Omental fat pad (tissue), 3 donors: ENCODE measurements at regions not wholly inside any gene's neighbourhood (a gene's known extent, or its start where the extent isn't known, plus 50 kb on each side); places are given as distances from the start of the nearest gene placed in this dataset.

ENCODE experiments used
- ATAC-seq: fragments of 150-250 bp; one replicate; pipeline ENCODE4 v1.9.1; 2016; ENCODE audit warnings: mild to moderate bottlenecking, moderate library complexity; ENCODE audit not compliant: low FRiP score
- DNase-seq: peaks from one replicate; pipeline ENCODE4 v3.0.0-alpha.2; 2019; ENCODE audit warnings: low spot score
- CTCF ChIP-seq, 3 donors: fragments of 450-650 bp; IDR thresholded peaks; one replicate each; pipeline ENCODE4 v1.5.1; 2016 to 2017; ENCODE audit warnings: antibody characterized with exemption in 3 of 3, mild to moderate bottlenecking in 3 of 3, moderate library complexity in 2 of 3

GRCh38 chr4:179597301-179597700, 2155.1 kb upstream of the AGA start:
- no peak for TF ChIP-seq CTCF (IDR thresholded peaks at IDR 0.05)
- DNase-seq, result no peak
- no peak for ATAC-seq

DNA sequence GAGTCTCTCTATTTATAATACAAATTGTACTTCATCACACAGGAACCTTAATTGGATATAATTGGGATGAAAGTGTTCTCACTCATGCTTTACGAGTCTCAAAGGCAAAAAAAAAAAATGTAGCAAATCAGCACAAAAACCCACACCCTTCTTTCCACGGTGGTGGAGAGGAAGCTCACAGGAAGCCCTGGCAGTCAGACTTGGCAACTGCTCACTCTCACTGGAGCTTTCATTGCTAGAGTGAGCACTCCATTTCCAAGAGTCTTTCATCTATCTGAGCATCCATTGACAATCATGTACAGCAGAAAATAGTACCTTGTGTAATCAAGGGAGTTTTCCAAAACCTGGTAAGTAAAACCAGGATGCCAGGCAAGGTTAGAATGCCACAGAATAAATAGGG, 2159.4 kb upstream of the AGA start:
- DNase-seq, result no peak
- TF ChIP-seq CTCF (IDR thresholded peaks at IDR 0.05), result no peak
- ATAC-seq, result no peak

DNA sequence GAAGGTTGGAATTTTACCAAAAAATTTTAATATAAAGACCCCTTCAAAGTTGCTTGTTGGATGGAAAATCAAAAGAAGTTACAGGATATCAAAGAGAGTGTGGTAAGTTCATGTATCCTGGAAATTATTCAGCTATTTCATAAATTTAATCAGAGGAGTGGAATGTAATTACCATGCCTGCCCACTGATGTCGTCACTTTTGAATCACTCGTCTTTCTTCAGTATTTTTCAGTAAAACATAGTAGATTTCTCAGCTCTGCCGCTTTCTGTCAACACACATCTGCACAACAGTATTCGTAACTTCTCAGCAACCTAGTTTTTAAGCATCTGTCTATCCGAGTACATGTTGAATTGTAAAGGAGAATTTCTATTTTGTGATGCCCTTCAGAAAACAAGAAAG, 2163.0 kb upstream of the AGA start:
- TF ChIP-seq CTCF (IDR thresholded peaks at IDR 0.05), result no peak
- ATAC-seq (peak; percentile 82), DNase-seq (no peak)

- DNase-seq (no peak), ATAC-seq (no peak)
- TF ChIP-seq CTCF (IDR thresholded peaks at IDR 0.05), result no peak
Observed at GRCh38 chr4:179607003-179607402, 2164.8 kb upstream of the AGA start.

GRCh38 chr4:179615704-179616103, 2173.5 kb upstream of the AGA start:
- no peak for DNase-seq
- TF ChIP-seq CTCF (IDR thresholded peaks at IDR 0.05), result no peak
- no peak for ATAC-seq

DNA sequence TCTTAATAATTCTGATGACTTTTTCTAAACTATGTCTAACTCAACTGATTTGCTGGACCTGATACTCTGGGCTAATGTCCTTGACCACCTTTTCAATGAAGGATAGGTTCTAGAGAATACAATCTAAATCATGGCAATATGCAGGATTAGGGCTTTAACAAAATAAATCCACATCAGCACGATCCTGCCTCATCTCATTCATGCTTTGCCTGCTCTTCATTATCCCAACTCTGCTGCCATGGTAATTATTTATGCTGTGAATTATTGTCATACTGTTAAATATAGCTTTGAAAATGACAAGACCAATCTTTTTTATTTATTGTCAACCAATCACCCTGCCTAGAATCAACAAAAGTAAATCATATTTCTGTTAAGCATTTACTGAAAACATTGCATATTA, 2176.7 kb upstream of the AGA start:
- no peak for TF ChIP-seq CTCF (IDR thresholded peaks at IDR 0.05)
- DNase-seq, result no peak
- no peak for ATAC-seq

DNA sequence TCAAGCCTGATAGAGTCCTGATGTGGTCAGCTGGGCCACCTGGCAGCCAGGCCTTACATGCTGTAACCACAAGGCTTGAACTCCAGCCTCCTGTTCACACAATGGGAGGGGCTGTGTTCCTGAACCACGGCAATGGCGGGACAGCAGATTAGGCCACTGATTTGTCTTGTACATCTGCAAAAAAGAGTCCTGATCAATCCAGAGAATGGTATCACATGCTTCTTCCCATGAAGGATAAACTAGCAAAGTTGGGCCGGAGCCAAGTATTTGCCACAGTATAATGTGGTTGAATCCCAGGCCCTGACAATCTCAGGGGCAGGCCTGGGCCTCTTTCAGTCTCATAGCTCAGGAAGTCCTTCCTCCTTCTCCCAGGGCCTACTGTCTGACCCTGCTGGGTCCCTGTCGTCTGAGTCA, 2182.5 kb upstream of the AGA start:
- ATAC-seq, result no peak
- no peak for DNase-seq
- TF ChIP-seq CTCF (IDR thresholded peaks at IDR 0.05), result no peak
